Midbrain (tissue), 1 donor: ENCODE measurements at regions not wholly inside any gene's neighbourhood (a gene's known extent, or its start where the extent isn't known, plus 50 kb on each side); places are given as distances from the start of the nearest gene placed in this dataset.

ENCODE experiments used
- DNase-seq: peaks from one replicate; lab custom pipeline; 2025; lab: John Stamatoyannopoulos, UW

DNA sequence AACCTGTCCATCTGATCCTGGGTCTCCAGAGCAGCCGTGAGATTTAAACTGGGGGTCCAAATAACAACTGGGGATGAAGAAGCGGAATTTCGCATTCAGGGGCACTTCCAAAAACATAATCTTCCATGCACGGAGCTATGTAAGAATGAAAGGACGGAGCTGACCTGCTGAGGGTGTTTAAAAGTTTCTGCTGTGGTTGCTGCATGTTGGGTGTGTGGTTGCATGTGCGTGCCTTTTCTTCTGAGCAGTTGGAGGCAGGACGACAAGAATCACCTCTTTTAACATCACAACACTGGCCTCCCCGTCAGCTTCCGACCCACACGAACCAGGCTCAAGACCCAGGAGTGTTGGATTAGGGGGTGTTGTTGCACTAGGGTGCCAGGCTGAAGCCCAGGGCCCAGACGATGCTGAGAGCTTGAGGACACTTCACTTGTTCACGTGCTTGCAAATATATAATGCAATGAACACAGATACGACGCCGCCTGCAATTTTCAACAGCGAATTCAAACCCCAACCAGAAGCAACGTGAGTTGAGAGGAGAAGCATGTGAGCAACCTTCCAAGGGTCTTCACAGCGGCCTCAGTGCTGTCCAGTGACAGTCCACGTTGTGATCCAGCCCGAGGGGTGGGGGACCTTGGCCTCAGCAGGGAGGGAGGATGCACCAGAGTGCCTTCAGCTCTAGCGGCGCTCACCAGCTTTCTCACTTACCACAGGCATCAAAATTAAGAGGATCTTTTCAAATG, 76.0 kb upstream of the SALL3 start:
- DNase-seq: no peak

DNA sequence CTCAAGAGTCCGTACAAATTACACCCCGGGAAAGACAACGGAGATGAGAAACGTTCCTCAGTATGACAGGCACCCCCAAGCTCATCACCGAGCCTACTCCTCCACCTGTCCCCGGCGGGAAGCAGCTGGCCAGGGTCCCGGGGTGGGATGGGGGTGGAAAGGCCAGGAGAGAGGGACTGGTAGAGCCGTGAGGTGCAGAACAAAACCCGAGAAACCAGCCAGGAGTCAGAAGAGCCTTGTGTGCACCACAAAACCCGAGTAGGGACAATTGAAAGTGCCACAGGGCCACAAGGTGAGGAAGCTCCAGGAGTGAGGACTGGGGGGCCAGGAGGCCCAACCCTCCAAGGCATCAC, 75.5 kb upstream of the SALL3 start:
- DNase-seq: no peak

DNA sequence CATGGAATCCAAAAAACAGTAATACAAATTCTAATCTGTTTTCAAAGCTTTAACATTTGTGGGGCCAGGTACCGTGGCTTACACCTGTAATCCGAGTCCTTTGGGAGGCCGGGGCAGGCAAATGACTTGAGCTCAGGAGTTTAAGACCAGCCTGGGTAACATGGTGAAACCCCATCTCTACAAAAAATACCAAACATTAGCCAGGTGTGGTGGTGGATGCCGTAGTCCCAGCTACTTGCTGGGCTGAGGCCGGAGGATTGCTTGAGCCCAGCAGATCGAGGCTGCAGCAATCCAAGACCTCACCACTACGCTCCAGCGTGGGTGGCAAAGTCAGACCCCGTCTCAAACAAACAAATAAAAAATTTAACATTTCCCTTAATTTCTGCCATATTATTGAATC, 74.3 kb upstream of the SALL3 start:
- DNase-seq: no peak

DNA sequence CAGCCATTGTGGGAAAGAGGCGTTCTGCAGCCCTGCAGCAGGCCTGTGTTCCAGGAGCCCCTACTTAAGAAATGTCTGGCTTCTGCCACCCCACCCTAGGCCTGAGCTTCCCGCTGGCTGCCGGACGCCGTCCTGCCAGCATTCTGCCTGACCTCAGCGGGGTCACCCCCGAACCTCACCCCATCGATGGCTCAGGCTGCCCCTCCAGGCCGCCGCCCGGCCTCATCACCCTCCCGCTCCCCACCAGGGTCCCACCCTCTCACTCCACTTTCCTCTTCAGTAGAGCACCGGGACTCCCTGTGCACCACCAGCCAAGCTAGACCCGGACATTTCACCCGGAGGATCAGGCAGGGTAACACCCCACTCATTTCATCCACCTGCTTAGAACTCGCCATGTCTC, 73.6 kb upstream of the SALL3 start:
- DNase-seq: no peak

DNA sequence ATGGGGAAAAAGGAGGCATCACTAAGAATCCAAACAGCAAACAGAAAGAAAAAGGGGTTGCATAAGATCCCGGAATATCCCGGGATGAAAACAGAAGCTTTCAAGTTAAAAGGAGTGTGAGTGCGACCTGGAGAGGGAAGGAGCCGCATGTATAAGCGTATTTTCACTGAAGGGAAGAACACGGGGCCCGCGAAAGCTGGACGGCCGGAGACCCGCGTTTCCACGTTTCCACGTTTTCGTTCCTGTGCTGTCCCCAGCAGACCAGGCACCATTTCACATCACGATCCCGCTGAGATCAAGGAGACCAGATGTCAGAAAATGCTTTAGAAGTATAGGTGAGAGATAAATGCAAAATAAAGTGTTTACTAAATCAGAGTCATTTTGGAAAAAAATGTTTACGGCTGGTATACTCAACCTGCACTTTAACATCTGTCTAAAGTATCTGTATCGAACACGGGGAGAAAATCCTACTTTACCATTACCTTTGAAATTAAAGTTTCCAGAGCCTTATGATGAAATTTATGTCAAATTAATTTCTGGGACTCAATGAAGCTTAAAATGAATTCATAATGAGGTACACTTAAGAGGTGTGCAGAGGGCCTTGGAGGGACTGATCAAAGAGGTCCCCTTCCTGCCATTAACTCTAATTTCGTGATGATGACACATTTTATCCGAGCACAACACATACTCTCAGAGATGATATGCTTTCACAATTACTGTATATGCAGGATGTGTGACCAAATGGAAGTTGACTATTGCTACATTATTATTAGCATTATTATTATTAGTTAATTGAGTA, 71.0 kb upstream of the SALL3 start:
- no peak for DNase-seq

DNA sequence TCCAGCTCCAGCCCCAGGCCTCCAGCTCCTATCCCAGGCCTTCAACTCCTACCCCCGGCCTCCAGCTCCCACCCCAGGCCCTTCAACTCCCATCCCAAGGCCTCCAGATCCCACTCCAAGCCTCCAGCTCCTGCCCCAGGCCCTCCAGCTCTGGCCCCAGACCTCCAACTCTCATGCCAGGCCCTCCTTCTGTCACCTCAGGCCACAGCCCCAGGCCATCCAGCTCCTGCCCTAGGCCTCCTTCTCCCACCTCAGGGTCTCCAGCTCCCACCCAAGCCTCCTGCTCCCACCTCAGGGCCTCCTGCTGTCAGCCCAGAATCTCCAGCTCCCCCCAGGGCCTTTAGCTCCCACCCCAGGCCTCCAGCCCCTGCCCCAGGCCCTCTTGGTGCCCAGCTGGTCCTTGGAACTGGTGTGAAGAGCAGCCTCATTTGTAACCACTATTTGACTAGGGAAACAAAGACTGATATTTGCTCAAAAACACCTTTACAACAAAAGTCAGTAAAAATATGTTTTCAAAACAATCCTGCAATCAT, 67.8 kb upstream of the SALL3 start:
- DNase-seq: no peak

DNA sequence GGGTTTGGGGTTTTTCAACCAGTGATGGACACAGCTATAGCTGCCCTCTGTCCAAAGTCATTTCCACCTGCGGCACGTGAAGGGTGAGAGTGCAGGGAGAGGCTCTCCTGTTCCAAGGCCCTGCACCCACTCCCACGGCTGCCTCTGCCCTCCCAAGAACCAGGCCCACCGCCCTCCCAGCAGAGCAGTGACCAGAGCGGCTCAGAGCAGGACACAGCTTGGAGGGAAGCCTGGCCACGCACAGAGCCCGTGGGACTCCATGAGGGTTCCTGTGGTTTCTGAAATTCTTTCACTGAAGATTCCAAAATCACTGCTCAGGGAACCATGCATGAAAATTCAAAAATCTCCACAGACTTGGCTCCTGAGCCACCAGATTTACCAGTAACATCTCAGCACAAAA, 67.3 kb upstream of the SALL3 start:
- no peak for DNase-seq

DNA sequence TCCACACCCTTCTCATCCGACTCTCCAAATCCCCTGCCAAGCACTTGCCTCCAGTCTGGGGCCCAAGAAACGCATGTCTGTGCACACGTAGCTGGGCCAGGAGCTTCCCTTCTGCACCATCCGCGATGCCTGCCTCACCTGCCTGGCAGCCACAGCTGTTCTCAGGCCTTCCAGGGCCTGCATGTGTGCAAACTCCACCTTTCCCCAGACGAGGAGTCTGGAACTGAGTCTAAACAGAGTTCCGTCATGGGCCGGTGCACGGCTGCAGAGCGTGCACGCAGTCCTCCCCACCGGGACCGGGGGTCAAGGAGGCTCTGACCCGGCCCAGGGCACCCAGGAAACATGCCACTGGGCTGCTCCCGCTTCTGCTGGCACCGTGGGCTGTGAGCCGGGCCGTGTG, 66.8 kb upstream of the SALL3 start:
- DNase-seq: no peak

DNA sequence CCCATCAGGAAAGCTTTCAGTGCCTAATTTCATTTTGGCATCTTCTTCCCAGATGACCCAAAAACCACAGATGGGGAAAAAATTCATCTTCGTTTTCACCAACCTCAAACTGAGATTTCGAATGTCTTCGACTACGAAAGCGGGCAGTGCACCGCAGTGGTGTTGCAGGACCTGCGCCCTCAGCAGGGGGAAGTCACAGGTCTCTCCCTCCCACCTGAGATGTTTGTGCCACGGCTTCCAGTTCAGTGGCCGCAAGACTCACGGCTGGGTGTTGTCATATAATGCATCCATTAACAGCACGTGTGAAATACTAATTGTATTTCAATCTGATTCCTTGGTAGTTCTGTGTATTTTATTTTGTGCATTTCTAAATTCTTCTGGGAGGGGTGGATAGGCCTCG, 66.2 kb upstream of the SALL3 start:
- DNase-seq: no peak

DNA sequence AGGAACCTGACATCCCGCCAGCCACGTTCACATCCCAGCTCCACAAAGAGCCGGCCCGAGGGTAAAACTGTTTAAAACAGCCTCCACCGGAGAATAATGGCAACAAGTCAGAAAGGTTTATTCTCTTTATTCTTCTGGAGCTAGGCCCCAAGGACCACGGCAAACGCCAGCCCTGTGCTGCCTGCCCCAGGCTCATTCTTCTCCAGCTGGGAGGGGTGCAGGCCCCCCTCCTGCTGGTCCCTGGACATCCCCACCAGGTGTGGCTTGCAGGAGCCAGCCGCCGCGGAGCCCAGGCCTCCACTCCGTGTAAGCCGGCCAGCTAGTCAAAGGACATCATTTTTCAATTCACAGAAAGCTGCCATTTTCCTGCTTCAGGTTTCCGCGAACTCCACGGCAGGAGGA, 65.8 kb upstream of the SALL3 start:
- no peak for DNase-seq

DNA sequence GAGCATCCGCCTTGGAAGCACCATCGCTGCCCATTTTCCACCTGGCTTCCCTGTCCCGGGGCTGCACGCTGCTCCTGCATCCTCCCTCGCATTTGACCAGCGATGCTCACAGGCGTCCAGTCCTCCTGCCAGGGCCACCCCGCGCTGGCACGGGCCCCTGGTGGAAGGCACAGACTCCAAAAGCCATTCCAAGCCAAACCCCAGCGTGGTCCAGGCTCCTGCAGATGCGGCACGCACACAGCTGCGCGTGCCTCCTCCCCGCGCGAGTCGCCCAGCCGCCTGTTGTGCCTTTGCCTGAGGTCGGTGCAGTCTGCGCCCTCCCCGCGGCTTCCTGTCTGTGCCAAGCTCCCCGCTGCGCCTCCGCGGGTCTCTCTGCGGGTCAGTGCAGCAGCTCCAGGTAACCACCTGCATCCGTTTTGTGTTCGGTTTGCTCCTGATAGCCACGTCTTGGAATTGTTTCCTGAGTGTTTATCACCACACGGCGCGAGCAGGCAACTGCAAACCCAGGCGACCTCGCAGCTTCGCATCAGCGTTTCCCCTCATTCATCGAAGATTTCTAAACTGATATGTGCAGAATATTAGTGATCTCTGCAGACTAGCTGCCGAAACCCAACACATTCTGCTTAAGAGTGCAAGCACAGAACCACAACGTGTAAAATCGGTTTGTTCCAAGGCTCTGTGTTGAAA, 65.2 kb upstream of the SALL3 start:
- no peak for DNase-seq

DNA sequence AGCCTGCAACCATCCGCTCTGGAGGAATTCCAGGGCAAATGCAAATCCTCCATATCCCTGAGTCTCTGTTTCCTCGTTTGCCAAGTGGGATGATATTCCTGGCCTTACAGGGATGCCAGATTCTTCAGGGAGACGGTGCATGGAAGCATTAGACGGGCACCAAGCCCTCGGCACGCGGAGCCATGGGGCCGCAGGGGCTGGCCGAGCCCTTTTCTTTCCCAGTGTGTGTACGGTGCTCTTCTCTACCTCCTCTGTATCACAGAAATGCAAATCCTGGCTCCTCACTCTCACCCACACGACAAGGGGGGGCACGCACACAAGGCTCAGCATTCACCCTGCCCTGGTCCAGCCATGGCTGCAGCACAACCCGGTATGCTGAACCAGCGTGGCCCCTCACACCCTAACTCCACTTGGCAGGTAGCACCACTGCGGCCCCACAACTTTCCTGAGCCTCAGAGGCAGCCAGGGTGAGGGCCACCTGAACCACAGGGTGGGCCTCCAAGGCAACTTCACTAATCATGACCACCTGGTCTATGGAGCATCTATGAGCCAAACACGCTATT, 64.1 kb upstream of the SALL3 start:
- DNase-seq: no peak

DNA sequence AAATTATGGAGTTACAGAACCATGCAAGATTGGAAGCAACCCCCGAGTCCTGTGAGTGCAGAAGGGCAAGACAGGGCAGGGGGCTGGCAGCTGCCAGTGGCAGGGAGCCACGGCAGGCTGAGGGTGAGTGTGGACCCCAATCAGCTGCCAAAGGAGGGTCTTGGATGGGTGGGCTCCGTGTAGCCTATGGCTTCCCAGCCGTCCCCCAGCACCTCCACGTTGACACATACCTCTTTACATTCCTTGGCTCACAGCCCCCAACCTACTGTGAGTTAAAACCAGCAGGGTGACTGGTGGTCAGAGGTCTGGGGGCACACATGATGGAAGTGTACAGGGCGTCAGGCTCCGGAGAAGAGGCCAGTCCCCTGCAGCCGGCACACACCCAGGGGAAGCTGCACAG, 60.9 kb upstream of the SALL3 start:
- no peak for DNase-seq

DNA sequence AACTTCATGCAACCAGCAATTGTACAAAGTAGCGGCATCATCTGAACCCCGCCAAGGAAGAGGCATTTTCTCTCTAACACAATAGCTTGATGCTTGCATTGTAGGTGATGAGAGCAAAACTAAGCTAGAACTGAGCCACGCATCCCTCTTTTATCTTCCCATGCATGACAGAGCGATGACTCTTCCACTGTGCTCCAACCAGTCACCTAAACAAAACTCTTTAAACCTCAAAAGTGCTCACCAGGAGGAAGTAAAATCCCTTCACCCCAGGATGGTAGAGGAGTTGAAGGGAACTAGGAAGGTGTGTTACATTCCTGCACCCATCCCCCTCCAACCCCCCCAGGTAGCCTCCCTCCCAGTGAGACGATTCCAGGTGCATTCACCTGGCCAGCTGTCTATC, 59.7 kb upstream of the SALL3 start:
- no peak for DNase-seq

DNA sequence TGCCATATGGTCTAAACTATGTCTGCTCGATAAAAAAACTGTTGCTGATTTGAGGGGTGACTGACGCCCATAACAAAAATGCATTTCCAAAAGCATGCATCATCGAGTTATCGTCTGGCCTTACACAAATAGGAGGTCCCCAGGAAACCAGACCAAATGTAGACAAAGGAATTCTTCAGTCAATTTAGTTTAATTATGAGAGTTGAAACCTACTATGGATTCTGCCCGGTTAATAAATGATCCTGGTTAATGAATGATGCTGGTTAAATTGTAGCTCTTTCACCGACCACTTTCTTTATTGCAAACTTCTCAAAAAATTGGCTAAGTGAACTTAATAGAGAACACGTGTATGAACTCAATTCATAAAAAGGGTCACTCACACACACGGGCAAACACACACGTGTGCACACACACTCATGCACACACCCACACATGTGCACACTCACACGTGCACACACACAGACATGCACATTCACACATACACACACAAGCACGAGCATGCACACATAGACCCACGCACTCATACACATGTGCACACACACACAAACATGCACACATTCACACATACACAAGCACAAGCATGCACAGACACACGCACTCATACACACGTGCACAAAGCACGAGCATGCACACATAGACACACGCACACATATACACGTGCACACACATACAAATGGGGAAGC, 59.0 kb upstream of the SALL3 start:
- no peak for DNase-seq

DNA sequence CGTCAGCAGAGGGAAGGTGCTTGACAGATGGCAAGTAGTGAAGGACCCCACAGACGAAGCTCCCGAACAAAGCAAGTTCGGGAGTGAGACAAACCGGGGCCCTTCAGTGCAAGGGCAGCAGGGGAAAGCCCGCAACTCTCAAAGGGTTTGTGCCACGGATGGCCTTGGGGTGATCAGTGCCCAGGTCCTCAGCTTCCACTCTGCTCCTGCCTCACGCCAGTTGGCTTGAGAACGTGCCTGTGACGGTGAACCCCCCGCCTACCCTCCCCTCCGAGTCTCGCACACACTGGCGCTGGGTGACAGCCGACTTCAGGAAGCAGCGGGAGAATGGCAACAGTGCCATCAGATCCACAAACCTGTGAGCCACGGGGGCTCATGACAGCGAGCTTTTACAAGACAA, 56.8 kb upstream of the SALL3 start:
- no peak for DNase-seq

DNA sequence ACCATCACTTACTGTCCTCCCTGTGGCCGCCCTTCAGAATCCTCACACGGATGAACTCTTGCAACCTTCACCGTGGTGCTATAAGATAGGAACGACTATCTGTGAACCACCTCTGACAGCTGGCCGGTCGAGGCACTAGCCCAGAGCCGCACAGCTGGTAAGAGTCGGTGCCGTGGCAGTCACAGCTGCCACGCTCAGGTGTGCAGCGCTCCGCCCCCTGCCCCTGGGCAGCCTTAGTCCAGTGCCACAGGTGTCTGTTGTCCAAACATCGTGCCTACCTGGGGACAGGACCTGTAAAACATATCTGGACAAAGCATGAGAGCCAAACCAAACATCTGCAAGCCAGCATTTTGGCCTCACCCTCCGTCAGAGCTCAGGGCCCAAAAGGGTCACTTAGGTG, 55.3 kb upstream of the SALL3 start:
- no peak for DNase-seq

DNA sequence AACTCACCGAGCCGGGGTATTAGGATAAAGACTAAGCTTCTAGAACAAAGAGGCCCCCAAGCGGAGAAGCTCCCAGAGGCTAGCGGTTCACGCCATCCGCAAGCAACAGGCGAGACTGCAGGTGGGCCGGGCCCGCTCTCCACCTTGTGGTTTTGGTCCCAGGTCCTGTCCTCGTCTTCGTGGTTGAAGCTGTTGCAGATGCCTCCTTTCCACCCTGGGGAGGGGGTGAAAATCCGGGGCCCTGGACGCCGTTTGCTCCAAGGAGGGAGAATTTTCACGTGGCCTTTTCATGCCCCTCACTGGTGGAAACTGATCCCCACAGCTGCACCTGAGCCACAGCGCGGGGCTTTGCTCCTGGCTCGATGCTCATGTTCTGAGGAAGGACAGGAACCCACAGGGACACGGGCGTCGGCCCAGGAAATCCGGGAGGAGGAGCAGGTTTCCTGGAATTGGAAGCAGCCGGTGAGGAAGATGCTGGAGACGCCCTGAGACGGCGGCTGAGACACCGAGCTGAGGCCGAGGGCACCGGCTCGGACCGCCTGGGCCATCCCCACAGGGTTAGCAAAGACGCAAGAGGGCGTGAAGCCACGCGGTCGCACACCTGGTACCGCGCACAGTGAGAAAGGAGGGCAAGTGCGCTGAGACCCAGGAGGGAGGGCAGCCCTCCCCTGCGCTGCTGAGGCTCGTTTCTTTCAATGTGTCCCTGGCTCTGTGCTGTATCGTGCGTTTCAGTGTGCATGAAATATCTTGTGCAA, 54.7 kb upstream of the SALL3 start:
- DNase-seq: no peak

DNA sequence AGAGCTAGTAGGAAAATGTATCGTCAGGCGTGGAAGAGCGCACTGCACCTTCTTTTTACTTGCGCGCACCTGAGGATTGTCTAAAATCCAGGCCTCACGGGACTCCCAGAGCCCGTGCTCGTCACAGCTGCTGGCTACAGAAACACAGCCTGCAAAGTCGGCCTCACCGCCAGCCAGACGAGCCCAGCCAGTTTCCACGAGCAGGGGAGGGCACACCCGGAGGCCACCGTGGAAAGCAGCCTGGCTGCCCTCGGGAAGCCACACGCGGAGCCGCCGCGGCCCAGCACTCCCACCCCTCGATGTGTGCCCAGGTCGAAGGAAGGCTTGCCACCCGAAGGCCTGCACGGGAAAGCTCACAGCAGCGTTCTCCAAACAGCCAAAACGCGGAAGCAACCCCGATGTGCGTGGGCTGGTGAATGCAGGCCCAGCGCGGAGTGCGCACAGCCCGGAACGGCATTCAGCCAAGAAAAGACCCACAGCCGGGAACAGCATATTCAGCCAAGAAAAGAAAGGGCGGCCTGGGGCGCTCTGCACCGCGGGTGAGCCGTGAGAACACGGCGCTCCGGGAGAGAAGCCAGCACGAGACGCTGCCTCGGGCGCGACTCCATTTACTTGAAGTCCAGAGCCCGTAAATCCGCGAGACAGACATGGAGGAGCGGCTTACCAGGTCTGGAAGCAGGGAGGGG, 53.9 kb upstream of the SALL3 start:
- no peak for DNase-seq

DNA sequence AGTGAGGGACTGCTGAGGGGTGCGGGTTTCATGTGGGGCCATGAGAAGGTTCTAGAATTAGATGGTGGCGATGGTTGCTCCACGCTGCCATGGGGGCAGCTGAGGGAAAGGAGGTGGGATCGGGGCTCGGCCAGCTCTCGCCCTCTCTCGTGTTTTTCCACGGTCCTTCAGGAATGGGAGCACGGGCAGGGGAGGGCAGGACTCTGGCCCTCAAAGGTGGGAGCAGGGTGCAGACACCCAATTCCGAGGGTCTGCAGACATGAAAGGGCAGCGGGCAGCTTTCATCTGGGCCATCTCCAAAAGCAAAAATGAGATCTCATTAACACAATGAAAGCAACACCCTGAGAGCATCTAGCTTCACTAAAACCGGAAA, 53.4 kb upstream of the SALL3 start:
- no peak for DNase-seq

DNA sequence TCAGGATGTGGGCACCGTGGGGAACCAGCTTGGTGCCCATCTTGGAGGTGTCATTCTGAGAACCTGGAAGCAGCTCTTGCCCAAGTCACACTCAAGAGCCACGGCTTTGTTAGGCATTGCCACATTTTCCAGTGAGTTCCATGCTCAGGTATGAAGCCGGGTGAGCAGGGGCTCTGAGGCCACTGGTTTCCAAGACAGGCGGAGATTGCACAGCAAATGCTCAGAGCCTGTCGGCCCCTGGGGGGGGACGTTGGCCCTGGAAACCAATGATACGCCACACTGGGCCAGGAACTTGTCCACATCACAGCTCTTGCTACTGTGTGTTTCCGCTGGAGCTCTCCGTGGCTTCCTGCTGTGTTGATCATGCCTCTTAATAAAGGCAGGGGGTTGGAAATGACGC, 52.5 kb upstream of the SALL3 start:
- DNase-seq: no peak
